Fibroblast of lung (primary cell): ENCODE measurements at regions not wholly inside any gene's neighbourhood (a gene's known extent, or its start where the extent isn't known, plus 50 kb on each side); places are given as distances from the start of the nearest gene placed in this dataset.

Experiments
- DNase-seq, 2 donors: peaks; one replicate each; pipeline versions ENCODE4 v3.0.0 to v3.0.0-alpha.2; 2010; ENCODE audit warnings: low read depth in 2 of 2
- H2AFZ ChIP-seq: 2 replicates; pipeline ENCODE4 v1.5.1; 2012; ENCODE audit warnings: low read length, control low read depth, inconsistent platforms
- H3K27ac ChIP-seq: 2 replicates; pipeline ENCODE4 v1.5.1; 2011; ENCODE audit warnings: low read length, control low read depth; ENCODE audit not compliant: insufficient read depth
- H3K27me3 ChIP-seq: 2 replicates; pipeline ENCODE4 v1.5.1; 2011; ENCODE audit warnings: mild to moderate bottlenecking, low read length; ENCODE audit not compliant: control insufficient read depth, insufficient read depth
- H3K36me3 ChIP-seq: 2 replicates; pipeline ENCODE4 v1.5.1; 2011; ENCODE audit warnings: low read length; ENCODE audit not compliant: control insufficient read depth, insufficient read depth
- H3K4me1 ChIP-seq: 2 replicates; pipeline ENCODE4 v1.5.1; 2011; ENCODE audit warnings: low read length; ENCODE audit not compliant: control insufficient read depth, insufficient read depth; ENCODE audit errors: extremely low read depth
- H3K4me2 ChIP-seq: 2 replicates; pipeline ENCODE4 v1.5.1; 2011; ENCODE audit warnings: low read length, control low read depth; ENCODE audit not compliant: insufficient read depth; ENCODE audit errors: extremely low read depth
- H3K4me3 ChIP-seq, 4 experiments: fragments of 200-600 bp in 1 of 4; sonication (generic) in 1 of 4; replicated peaks in 1 of 4; 2 replicates each; pipeline ENCODE4 v1.5.1; 2011 to 2016; ENCODE audit warnings: low read length in 4 of 4, low read depth in 3 of 4, mild to moderate bottlenecking in 3 of 4, control low read depth in 2 of 4, inconsistent platforms in 1 of 4, mixed read lengths in 1 of 4; ENCODE audit not compliant: insufficient read depth in 1 of 4; ENCODE audit errors: control extremely low read depth in 1 of 4
- H3K79me2 ChIP-seq: 2 replicates; pipeline ENCODE4 v1.5.1; 2012; ENCODE audit warnings: mild to moderate bottlenecking, low read length, inconsistent platforms; ENCODE audit not compliant: control insufficient read depth, insufficient read depth
- H3K9ac ChIP-seq: 2 replicates; pipeline ENCODE4 v1.5.1; 2011; ENCODE audit warnings: mild to moderate bottlenecking, low read length, control low read depth; ENCODE audit not compliant: insufficient read depth
- H3K9me3 ChIP-seq: 2 replicates; pipeline ENCODE4 v1.5.1; 2012; ENCODE audit warnings: low read depth, low read length; ENCODE audit not compliant: control insufficient read depth, insufficient read depth
- H4K20me1 ChIP-seq: 2 replicates; pipeline ENCODE4 v1.5.1; 2011; ENCODE audit warnings: low read length; ENCODE audit not compliant: control insufficient read depth, insufficient read depth; ENCODE audit errors: extremely low read depth
- CTCF ChIP-seq, 2 donors: IDR thresholded peaks in 1 of 2; conservative IDR thresholded peaks in 1 of 2; 1 replicate in 1 of 2; 2 replicates in 1 of 2; pipeline ENCODE4 v1.5.1; 2011 to 2012; ENCODE audit warnings: low read length in 2 of 2, control low read depth in 1 of 2, inconsistent platforms in 1 of 2, low read depth in 1 of 2, mild to moderate bottlenecking in 1 of 2
- EZH2 ChIP-seq: IDR thresholded peaks from 2 replicates; pipeline ENCODE4 v1.5.1; 2012; ENCODE audit warnings: low read length, control low read depth, mild to moderate bottlenecking; ENCODE audit errors: missing control alignments

- DNase-seq: no peak
- no peaks in the 10 kb centered on the region for H3K4me1 ChIP-seq
- H3K9ac ChIP-seq: no peak overlapping the region
- H3K9me3 ChIP-seq: no peaks in the 10 kb centered on the region
- H2AFZ ChIP-seq: no peak overlapping the region
- no peaks in the 10 kb centered on the region for H3K27me3 ChIP-seq
- no peak overlapping the region for H3K4me2 ChIP-seq
- H3K79me2 ChIP-seq: no peaks in the 10 kb centered on the region
- H3K4me3 ChIP-seq: no peak overlapping the region
- H3K27ac ChIP-seq: no peak overlapping the region
- TF ChIP-seq EZH2 (no peak), CTCF (conservative IDR thresholded peaks at IDR 0.05 in 1 of 2, IDR thresholded peaks at IDR 0.05 in 1 of 2; ENCODE audit: low read depth in 1 of 2, low read length in 2 of 2) (no peak)
- H4K20me1 ChIP-seq: no peaks in the 10 kb centered on the region
- H3K36me3 ChIP-seq: no peaks in the 10 kb centered on the region
Measured at GRCh38 chr7:36794689-36795088, 70.4 kb upstream of the AOAH start.

GRCh38 chr7:36792421-36792820, 68.1 kb upstream of the AOAH start:
- Histone ChIP-seq H3K9me3 (no peaks in the 10 kb centered on the region), H3K79me2 (no peaks in the 10 kb centered on the region), H4K20me1 (no peaks in the 10 kb centered on the region), H3K27me3 (no peaks in the 10 kb centered on the region), H2AFZ (no peak overlapping the region), H3K9ac (no peak overlapping the region), H3K4me2 (no peak overlapping the region), H3K4me3 (no peak overlapping the region), H3K27ac (no peak overlapping the region), H3K4me1 (no peaks in the 10 kb centered on the region), H3K36me3 (no peaks in the 10 kb centered on the region)
- no peak for DNase-seq
- TF ChIP-seq CTCF (conservative IDR thresholded peaks at IDR 0.05 in 1 of 2, IDR thresholded peaks at IDR 0.05 in 1 of 2; ENCODE audit: low read depth in 1 of 2, low read length in 2 of 2) (no peak), EZH2 (no peak)

GRCh38 chr7:36790311-36790787, 66.1 kb upstream of the AOAH start:
- Histone ChIP-seq H3K36me3 (no peaks in the 10 kb centered on the region), H3K9me3 (no peaks in the 10 kb centered on the region), H3K9ac (no peak overlapping the region), H4K20me1 (no peaks in the 10 kb centered on the region), H3K4me3 (no peak overlapping the region), H3K79me2 (no peaks in the 10 kb centered on the region), H3K27me3 (no peaks in the 10 kb centered on the region), H3K27ac (no peak overlapping the region), H3K4me1 (no peaks in the 10 kb centered on the region), H3K4me2 (no peak overlapping the region), H2AFZ (no peak overlapping the region)
- TF ChIP-seq EZH2: no peak
- TF ChIP-seq CTCF (conservative IDR thresholded peaks at IDR 0.05 in 1 of 2, IDR thresholded peaks at IDR 0.05 in 1 of 2; ENCODE audit: low read depth in 1 of 2, low read length in 2 of 2): no peak
- DNase-seq: no peak
